GM19455 (cell line): ENCODE measurements at regions not wholly inside any gene's neighbourhood (a gene's known extent, or its start where the extent isn't known, plus 50 kb on each side); places are given as distances from the start of the nearest gene placed in this dataset.

Source experiments
- ATAC-seq: cut with Tn5 transposase; IDR thresholded peaks from one replicate; pipeline ENCODE4 v1.9.1; 2021; ENCODE audit not compliant: unreplicated experiment

- no peak for ATAC-seq
Observed at GRCh38 chr4:162237676-162238075, 73.9 kb upstream of the FSTL5 start.

- ATAC-seq, result no peak
Observed at GRCh38 chr4:162234595-162234994, 70.8 kb upstream of the FSTL5 start.

DNA sequence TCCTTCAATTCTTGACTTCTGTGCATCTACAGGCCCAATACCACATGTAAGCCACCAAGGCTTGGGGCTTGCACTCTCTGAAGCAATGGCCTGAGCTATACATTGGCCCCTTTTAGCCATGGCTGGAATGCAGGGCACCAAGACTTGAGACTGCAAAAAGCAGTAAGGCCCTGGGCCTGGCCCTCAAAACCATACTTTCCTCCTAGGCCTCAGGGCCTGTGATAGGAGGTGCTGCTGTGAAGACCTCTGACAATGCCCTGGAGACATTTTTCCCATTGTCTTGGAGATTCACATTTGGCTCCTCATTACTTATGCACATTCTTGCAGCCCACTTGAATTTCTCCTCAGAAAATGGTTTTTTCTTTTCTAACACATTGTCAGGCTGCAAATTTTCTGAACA is 68.5 kb upstream of the FSTL5 start:
- ATAC-seq, result no peak

DNA sequence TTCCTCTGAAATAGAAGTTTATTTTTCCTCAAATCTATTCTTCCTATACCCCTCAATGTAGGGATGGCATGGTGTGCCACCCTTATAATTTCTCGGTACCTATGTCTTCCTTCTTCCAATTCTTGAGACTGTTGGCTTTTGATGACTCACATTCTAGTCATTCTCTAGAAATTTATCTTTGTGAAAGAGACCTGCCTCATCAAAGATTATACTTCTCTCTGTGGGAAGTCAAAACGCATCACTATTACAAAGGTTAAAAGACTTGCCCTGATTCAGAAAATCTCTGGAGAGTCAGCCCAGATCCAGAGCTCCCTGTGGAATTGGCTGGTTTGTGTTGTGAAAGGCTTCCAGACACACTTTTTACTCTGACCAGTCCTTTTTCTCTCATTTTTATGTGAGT is 65.9 kb upstream of the FSTL5 start:
- ATAC-seq, result no peak

GRCh38 chr4:162221148-162221547 is 57.3 kb upstream of the FSTL5 start:
- ATAC-seq, result no peak
